ENCODE measurements at regions not wholly inside any gene's neighbourhood (a gene's known extent, or its start where the extent isn't known, plus 50 kb on each side); places are given as distances from the start of the nearest gene placed in this dataset.
"Not testable (repeated sequence)": the region's sequence is repeated elsewhere in the genome, so short reads cannot be mapped to it uniquely, and the experiment has no call there.

DNA sequence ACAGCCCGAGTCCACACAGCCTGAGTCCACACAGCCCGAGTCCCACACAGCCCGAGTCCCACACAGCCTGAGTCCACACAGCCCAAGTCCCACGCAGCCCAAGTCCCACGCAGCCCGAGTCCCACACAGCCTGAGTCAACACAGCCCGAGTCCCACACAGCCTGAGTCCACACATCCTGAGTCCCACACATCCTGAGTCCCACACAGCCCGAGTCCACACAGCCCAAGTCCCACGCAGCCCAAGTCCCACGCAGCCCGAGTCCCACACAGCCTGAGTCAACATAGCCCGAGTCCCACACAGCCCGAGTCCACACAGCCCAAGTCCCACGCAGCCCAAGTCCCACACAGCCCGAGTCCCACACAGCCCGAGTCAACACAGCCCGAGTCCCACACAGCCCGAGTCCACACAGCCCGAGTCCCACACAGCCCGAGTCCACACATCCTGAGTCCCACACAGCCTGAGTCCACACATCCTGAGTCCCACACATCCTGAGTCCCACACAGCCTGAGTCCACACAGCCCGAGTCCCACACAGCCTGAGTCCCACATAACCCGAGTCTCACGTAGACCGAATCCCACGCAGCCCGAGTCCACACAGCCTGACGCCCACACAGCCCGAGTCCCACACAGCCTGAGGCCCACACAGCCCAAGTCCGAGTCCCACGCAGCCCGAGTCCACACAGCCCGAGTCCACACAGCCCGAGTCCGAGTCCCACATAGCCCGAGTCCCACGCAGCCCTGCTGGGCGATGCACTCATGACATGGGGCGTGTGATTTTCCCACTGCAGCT is 60.6 kb upstream of the SMOC2 start:
- TF ChIP-seq SUZ12 (IDR thresholded peaks at IDR 0.05); FOXA1 (IDR thresholded peaks at IDR 0.05); SP1 (IDR thresholded peaks at IDR 0.05); FOXK2 (IDR thresholded peaks at IDR 0.05); FOXM1 (IDR thresholded peaks at IDR 0.05; ENCODE audit: borderline replicate concordance); HDGF (IDR thresholded peaks at IDR 0.05; ENCODE audit: borderline replicate concordance); ZNF384 (IDR thresholded peaks at IDR 0.05); LEF1 (IDR thresholded peaks at IDR 0.05; ENCODE audit: borderline replicate concordance); TARDBP (IDR thresholded peaks at IDR 0.05): not testable (repeated sequence)
- TF ChIP-seq, protein P1, sequence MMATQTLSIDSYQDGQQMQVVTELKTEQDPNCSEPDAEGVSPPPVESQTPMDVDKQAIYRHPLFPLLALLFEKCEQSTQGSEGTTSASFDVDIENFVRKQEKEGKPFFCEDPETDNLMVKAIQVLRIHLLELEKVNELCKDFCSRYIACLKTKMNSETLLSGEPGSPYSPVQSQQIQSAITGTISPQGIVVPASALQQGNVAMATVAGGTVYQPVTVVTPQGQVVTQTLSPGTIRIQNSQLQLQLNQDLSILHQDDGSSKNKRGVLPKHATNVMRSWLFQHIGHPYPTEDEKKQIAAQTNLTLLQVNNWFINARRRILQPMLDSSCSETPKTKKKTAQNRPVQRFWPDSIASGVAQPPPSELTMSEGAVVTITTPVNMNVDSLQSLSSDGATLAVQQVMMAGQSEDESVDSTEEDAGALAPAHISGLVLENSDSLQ (IDR thresholded peaks at IDR 0.05), result not testable (repeated sequence)

Measured in HEK293T (cell line).